GM18511 (cell line): ENCODE measurements at regions not wholly inside any gene's neighbourhood (a gene's known extent, or its start where the extent isn't known, plus 50 kb on each side); places are given as distances from the start of the nearest gene placed in this dataset.
"Not testable (repeated sequence)": the region's sequence is repeated elsewhere in the genome, so short reads cannot be mapped to it uniquely, and the experiment has no call there.

ENCODE experiments used
- ATAC-seq: cut with Tn5 transposase; IDR thresholded peaks from one replicate; pipeline ENCODE4 v1.9.1; 2021; ENCODE audit warnings: mild to moderate bottlenecking, moderate library complexity; ENCODE audit not compliant: unreplicated experiment

DNA sequence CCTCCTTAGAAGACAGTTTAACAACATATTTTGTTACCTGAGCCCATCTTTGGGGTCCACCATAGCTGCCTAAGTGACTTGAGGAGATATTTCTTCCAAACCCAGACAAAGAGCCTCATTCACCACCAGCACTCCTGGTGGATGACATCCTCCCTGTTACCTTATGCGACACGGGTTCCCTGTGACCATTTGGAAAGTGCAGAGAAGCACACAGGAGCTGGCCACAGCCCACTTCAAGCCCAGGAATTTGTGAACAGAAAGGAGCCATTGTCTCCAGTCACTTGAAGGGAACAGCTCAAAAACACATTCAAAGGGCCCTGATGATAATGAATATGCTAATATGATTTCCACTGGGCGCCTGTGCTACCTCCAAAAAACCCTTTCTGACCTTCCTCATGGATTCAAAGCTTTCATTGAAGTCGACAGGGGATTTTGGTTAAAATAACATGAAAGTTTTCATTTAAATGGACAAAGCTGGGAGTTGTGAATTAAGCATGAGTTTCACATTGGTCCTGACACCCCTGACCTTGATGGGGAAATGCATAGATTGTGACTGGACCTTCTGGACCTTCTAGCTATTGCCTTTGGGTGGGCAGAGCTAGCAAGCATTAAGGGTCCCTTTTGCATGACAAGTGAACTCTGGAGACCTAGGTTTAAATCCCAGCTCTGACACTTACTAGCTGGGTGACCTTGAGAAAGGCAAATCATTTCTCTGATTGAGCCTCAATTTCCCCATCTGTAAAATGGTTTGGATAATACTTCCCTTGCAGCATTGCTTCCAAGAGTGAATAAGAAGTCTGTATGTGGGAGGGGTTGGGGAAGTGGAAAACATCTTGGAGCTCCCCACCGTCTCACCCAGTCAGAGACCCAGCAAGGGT is 83.3 kb upstream of the SIRPA start:
- ATAC-seq: no peak

- ATAC-seq: no peak
Measured at GRCh38 chr20:1810926-1811620, 84.1 kb upstream of the SIRPA start.

- no peak for ATAC-seq
Measured at GRCh38 chr20:1810572-1810925, 84.7 kb upstream of the SIRPA start.

DNA sequence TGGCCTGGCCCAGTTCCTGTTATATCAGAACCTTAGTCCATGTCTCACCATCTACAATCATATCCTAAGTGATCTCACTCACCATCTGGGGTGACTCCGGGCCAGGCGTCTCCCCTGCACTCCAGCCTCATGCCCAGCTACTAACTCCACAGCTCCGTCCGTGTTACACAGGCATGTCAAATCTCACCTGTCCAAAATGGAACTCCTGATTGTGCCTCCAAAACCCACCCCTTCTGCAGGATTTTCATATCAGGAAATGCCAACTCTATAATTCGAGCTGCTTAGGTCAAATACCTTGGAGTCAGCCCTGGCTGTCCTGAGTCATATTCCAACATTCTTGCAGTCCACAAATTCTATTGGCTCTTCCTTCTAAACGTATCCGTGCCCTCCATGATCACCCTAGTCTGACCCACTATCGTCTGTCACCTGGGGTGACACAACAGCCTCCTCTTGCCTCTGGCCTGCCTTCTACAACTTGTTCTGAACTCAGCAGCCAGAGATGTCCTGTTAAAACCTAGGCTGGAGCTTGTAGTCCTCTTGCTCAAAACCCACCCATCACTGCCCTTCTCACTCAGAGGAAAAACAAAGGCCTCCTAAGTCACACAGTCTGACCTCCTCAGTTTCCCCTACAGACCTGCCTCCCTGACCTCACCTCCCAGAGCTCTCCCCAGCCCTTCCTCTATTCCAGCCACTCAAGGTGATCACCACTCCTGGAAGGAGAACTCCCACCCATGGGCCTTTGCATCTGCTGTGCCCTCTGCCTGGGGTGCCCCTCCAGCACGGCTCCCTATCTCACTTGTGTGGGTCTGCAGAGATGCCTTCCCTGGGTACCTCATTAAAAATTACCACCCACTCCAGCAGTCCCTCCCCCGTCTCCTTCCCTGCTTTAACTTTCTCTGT is 85.3 kb upstream of the SIRPA start:
- ATAC-seq: no peak

DNA sequence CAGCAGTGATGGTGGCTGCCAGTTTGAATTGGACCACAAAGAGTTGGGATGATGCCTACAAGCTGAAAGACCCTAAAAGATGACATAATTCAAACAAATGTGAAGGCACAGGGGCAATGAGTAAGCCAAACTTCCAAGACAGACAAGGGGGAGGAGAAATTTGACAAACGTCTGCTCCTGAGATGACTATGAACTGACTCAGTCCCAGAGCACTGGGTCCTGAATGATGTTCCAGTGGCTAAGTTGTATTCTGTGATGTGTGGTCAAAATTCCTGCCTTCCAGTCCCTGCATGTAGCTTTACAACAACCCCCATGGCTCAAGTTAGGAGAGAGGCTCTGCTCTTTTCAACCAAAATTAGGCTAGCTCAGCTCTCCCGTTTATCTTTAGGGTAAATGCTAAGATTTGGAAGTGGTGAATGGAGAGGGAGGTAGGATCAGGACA is 86.1 kb upstream of the SIRPA start:
- no peak for ATAC-seq

- no peak for ATAC-seq
Measured at GRCh38 chr20:1808101-1808500, 87.1 kb upstream of the SIRPA start.

GRCh38 chr20:1807394-1807793 is 87.8 kb upstream of the SIRPA start:
- no peak for ATAC-seq

DNA sequence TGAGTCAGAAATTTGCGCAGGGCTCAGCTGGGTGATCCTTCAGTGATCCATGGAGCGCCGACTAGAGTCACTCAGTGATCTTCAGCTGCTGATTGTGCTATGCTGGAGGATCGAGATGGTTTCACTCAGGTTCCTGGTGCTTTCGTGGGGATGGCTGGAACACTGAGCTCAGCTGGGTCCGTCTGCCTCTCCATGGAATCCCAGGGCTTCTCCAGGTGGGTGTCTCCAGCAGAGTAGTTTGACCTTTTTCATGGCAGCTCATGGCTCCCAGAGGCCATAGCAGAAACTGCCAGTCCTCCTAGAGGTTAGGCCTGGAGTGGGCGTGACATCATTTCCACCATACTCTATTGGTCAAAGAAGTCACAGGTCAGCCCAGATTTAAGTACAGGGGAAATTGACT is 88.8 kb upstream of the SIRPA start:
- no peak for ATAC-seq

DNA sequence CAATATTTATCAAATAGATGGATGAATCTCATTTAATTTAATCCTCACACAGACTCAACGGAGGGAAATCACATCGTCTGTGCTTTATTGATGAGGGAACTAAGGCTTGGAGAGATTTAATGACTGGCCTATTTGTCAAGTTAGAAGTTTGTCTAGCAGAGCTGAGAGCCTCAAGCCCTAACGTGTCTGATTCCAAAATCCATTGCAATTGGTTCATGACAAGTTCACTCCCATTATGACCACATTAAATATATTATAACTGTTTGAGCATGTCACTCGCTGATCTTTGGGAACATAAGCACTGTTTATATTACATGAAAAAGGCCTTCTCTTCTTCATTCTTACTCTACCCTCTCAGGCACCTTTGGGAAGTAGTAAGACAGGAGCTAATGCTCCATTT is 89.4 kb upstream of the SIRPA start:
- no peak for ATAC-seq

DNA sequence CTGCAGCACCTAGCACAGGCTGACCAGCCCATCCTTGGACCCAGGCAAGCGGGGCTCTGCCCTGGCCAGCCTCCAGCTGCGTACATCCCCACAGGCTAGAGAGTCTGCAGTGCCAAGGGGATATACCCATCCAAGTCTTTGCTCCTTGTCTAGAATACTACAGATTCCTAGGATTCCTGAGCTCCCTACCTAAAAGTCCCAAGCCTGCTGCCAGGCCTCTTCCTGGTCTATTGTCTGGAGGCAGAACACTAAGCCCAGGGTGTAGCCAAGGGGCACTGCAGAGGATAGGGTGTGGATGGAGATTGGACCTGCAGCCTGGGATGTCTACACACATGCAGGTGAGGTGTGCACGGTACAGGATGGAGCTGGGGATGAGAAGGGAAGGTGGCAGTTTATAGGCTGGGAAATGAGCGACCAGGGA is 90.0 kb upstream of the SIRPA start:
- no peak for ATAC-seq

DNA sequence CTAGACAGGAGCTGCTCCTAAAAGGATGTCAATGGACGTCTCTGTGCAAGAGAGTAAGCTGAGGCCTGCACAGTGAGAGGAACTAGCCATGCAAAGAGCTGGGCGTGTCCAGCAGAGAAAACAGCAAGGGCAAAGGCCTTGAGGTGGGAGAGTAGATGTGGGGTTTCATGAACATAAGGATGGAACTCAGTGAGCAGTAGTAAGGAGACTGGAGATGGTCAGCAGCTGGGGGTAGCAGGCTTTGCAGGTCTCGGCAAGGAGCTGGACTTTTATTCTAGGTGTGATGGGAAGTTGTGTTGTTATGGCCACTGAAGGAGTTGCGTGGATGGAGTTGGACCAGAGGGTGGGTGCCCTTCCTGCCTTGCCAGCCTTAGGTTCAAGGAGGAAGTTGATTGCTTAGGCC is 90.7 kb upstream of the SIRPA start:
- no peak for ATAC-seq

GRCh38 chr20:1803932-1804501 is 91.2 kb upstream of the SIRPA start:
- no peak for ATAC-seq

- no peak for ATAC-seq
Measured at GRCh38 chr20:1803061-1803931, 91.9 kb upstream of the SIRPA start.

DNA sequence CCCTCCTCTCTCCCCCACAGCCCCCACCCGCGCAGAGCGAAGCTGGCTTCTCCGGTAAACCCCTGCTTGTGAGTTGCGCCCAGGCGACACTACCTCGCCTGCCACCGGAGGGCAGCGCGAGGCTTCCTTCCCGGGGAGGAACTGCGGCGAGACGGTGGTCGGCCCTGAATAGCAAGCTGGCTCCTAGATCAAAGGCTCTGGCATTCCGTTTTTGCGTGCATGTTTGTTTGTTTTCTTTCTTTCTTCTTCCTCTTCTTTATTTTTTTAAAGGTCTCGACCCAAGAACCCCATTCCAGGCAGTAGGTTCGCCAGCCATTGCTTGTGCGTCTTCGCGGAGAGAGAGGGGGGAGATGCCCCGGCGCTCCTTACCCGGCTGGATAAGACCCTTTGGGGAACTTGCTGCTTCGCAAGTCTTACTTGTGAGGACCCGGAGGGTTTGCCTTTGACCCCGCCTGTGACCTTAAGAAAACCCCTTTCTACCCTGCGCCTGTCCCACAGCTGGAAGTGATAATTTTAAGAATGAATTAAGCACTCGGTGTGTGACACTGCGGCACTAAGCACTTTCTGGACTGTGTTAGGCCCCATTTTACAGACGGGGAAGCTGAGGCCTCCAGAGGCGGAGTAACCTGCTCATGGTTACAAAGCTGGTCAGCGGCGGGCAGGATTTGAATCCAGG is 92.7 kb upstream of the SIRPA start:
- peak; percentile 54 for ATAC-seq

DNA sequence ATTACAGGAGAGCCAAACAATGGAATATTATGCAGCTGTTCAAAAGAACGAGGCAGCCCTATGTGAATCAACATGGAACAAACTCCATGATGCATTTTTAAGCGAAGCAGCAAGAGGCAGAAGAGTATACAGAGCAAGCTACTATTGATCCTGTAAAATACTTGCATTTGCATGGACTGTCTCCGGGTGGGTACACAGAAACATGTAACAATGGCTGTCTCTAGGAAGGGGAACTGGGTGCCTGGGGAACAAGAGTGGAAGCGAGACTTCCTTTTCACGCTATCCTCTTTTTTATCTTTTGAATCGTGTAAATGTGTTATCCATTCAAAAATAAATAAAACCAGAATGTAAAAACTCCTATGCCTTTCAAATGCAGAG is 93.3 kb upstream of the SIRPA start:
- no peak for ATAC-seq

GRCh38 chr20:1801225-1801928 is 93.8 kb upstream of the SIRPA start:
- no peak for ATAC-seq

GRCh38 chr20:1800777-1801176 is 94.4 kb upstream of the SIRPA start:
- ATAC-seq: no peak

DNA sequence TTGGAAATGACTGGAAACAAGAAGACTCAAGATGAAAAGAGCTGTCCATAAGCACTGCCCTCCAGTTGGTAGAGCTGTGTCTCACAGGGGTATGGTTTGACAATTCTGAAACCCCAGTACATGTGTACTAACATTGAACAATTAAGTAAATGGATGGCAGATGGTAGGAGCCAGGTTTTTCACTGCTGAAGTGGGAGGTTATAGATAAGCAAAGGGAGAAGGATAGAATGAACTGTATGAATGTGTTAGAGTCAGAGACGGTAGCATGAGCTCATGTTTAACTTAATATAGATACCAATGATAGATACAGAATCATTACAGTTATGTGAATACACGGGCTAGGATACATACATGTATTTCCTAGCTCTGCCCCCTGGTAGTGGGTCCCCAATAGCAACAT is 95.0 kb upstream of the SIRPA start:
- no peak for ATAC-seq

GRCh38 chr20:1799746-1800145 is 95.5 kb upstream of the SIRPA start:
- not testable (repeated sequence) for ATAC-seq
